ENCODE measurements at regions not wholly inside any gene's neighbourhood (a gene's known extent, or its start where the extent isn't known, plus 50 kb on each side); places are given as distances from the start of the nearest gene placed in this dataset.
"Not testable (repeated sequence)": the region's sequence is repeated elsewhere in the genome, so short reads cannot be mapped to it uniquely, and the experiment has no call there.

DNA sequence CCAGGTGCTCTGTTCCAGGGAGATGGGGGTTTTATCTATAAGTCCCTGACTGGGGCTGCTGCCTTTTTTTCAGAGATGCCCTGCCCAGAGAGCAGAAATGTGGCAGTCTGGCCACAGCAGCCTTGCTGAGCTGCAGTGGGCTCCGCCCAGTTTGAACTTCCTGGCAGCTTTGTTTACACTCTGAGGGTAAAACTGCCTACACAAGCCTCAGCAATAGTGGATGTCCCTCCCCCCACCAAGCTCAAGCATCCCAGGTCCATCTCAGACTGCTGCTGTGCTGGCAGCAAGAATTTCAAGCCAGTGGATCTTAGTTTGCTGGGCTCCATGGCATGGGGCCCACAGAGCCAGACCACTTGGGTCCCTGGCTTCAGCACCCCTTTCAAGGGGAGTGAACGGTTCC is 84.8 kb upstream of the UNC13C start:
- not testable (repeated sequence) for TF ChIP-seq EZH2 (IDR thresholded peaks at IDR 0.05; ENCODE audit: low read length, missing control alignments)
- TF ChIP-seq, protein P1, sequence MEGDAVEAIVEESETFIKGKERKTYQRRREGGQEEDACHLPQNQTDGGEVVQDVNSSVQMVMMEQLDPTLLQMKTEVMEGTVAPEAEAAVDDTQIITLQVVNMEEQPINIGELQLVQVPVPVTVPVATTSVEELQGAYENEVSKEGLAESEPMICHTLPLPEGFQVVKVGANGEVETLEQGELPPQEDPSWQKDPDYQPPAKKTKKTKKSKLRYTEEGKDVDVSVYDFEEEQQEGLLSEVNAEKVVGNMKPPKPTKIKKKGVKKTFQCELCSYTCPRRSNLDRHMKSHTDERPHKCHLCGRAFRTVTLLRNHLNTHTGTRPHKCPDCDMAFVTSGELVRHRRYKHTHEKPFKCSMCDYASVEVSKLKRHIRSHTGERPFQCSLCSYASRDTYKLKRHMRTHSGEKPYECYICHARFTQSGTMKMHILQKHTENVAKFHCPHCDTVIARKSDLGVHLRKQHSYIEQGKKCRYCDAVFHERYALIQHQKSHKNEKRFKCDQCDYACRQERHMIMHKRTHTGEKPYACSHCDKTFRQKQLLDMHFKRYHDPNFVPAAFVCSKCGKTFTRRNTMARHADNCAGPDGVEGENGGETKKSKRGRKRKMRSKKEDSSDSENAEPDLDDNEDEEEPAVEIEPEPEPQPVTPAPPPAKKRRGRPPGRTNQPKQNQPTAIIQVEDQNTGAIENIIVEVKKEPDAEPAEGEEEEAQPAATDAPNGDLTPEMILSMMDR (conservative IDR thresholded peaks at IDR 0.05 in 1 of 2, IDR thresholded peaks at IDR 0.05 in 1 of 2; ENCODE audit: low read depth in 1 of 2, low read length in 2 of 2): not testable (repeated sequence)

All from fibroblast of lung (primary cell).